Esophagus squamous epithelium (tissue), 4 donors: ENCODE measurements at regions not wholly inside any gene's neighbourhood (a gene's known extent, or its start where the extent isn't known, plus 50 kb on each side); places are given as distances from the start of the nearest gene placed in this dataset.

Source experiments
- POLR2A ChIP-seq, 4 donors: fragments of 450-650 bp; IDR thresholded peaks; one replicate each; pipeline ENCODE4 v1.6.1; 2017; ENCODE audit warnings: antibody characterized with exemption in 4 of 4, mild to moderate bottlenecking in 4 of 4, moderate library complexity in 3 of 4
- TF ChIP-seq, protein P1 (sequence below), 6 experiments: fragments of 450-650 bp in 4 of 6; fragments of 200-600 bp in 2 of 6; sonication (generic) in 2 of 6; IDR thresholded peaks; one replicate each; pipeline ENCODE4 v1.5.1; 2016 to 2019; ENCODE audit warnings: antibody characterized with exemption in 6 of 6, mild to moderate bottlenecking in 4 of 6, moderate library complexity in 4 of 6

DNA sequence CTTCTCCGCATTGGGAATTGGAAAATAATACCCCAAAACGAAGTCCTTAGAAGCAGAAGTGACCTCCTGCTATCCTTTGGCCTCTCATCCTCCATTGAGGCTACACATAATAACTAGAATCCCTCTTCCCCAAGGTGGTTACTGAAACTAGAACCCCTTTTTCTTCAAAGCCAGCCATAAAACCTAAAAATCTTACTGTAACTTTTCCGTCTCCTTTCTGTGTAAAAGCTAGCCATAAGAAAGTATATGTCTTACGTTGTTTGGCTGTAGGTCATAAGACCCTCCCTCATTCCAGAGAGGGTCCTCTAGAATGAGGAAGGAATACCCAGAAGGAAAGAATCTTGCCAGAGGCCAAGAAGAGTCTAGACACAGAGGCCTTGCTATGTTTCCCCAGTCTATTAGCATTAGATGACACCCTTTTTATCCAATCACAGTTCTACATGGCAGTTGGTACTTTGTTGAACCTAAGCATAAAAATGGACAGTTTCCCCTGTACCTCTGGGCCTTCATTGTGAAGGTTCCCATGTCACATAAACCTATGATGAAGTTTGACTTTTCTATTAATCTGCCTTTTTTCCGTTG is 133.9 kb upstream of the BTN3A2 start:
- TF ChIP-seq, protein P1, sequence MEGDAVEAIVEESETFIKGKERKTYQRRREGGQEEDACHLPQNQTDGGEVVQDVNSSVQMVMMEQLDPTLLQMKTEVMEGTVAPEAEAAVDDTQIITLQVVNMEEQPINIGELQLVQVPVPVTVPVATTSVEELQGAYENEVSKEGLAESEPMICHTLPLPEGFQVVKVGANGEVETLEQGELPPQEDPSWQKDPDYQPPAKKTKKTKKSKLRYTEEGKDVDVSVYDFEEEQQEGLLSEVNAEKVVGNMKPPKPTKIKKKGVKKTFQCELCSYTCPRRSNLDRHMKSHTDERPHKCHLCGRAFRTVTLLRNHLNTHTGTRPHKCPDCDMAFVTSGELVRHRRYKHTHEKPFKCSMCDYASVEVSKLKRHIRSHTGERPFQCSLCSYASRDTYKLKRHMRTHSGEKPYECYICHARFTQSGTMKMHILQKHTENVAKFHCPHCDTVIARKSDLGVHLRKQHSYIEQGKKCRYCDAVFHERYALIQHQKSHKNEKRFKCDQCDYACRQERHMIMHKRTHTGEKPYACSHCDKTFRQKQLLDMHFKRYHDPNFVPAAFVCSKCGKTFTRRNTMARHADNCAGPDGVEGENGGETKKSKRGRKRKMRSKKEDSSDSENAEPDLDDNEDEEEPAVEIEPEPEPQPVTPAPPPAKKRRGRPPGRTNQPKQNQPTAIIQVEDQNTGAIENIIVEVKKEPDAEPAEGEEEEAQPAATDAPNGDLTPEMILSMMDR (IDR thresholded peaks at IDR 0.05): no peak
- TF ChIP-seq POLR2A (IDR thresholded peaks at IDR 0.05): no peak
